Ovary (tissue), 3 donors: ENCODE measurements at regions not wholly inside any gene's neighbourhood (a gene's known extent, or its start where the extent isn't known, plus 50 kb on each side); places are given as distances from the start of the nearest gene placed in this dataset.

Experiments used
- POLR2A ChIP-seq: fragments of 450-650 bp; IDR thresholded peaks from one replicate; pipeline ENCODE4 v1.6.1; 2017; ENCODE audit warnings: antibody characterized with exemption, mild to moderate bottlenecking, moderate library complexity
- TF ChIP-seq, protein P1 (sequence below), 3 donors: fragments of 450-650 bp in 2 of 3; fragments of 200-600 bp in 1 of 3; IDR thresholded peaks; one replicate each; pipeline versions ENCODE4 v1.5.1 to v1.8.0; 2016 to 2022; ENCODE audit warnings: antibody characterized with exemption in 3 of 3, mild to moderate bottlenecking in 1 of 3
- donor health status: DM: no; HTN: no; CAD: no.

GRCh38 chr6:63394656-63395308 is 75.0 kb upstream of the LGSN start:
- TF ChIP-seq, protein P1, sequence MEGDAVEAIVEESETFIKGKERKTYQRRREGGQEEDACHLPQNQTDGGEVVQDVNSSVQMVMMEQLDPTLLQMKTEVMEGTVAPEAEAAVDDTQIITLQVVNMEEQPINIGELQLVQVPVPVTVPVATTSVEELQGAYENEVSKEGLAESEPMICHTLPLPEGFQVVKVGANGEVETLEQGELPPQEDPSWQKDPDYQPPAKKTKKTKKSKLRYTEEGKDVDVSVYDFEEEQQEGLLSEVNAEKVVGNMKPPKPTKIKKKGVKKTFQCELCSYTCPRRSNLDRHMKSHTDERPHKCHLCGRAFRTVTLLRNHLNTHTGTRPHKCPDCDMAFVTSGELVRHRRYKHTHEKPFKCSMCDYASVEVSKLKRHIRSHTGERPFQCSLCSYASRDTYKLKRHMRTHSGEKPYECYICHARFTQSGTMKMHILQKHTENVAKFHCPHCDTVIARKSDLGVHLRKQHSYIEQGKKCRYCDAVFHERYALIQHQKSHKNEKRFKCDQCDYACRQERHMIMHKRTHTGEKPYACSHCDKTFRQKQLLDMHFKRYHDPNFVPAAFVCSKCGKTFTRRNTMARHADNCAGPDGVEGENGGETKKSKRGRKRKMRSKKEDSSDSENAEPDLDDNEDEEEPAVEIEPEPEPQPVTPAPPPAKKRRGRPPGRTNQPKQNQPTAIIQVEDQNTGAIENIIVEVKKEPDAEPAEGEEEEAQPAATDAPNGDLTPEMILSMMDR (IDR thresholded peaks at IDR 0.05): no peak
- no peak for TF ChIP-seq POLR2A
